ENCODE measurements at regions not wholly inside any gene's neighbourhood (a gene's known extent, or its start where the extent isn't known, plus 50 kb on each side); places are given as distances from the start of the nearest gene placed in this dataset.

DNA sequence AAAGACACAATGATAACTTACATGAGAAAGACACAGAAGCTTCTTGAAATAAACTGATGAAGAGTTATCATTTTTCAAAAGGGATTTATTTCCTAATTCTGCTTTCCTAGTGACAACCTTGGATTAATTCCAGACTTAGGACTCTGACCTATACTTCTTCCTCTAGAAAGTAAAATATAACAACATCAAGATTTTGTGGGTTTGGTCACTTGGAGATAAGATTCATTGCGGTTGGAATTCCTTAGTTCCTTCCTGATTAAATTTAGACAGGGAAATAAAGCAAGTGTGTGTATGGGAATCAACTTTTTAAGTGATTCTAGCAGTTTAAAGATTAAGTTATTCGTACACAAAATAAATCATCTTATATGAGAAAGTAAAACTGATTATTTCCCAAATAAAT, 208.4 kb upstream of the CCDC150 start:
- no peak for TF ChIP-seq CTCF (IDR thresholded peaks at IDR 0.05)
- no peak for TF ChIP-seq POLR2A (IDR thresholded peaks at IDR 0.05)

All from thyroid gland (tissue), 4 donors.